Hepatocyte (in vitro differentiated cells): ENCODE measurements at regions not wholly inside any gene's neighbourhood (a gene's known extent, or its start where the extent isn't known, plus 50 kb on each side); places are given as distances from the start of the nearest gene placed in this dataset.

Source experiments
- CTCF ChIP-seq: fragments of 200-600 bp; sonication (generic); IDR thresholded peaks from 2 replicates; pipeline ENCODE4 v1.5.1; 2016; ENCODE audit warnings: antibody characterized with exemption, mild to moderate bottlenecking; ENCODE audit not compliant: poor library complexity
- EZH2 ChIP-seq: fragments of 200-600 bp; sonication (generic); IDR thresholded peaks from 2 replicates; pipeline ENCODE4 v1.6.1; 2016; ENCODE audit warnings: antibody characterized with exemption, mild to moderate bottlenecking, borderline replicate concordance
- EZH2phosphoT487 ChIP-seq: fragments of 200-600 bp; sonication (generic); IDR thresholded peaks from one replicate; pipeline ENCODE4 v1.6.1; 2018; ENCODE audit warnings: antibody characterized with exemption, mild to moderate bottlenecking, low read depth, moderate library complexity; ENCODE audit not compliant: unreplicated experiment, severe bottlenecking

- no peak for TF ChIP-seq EZH2
- no peak for TF ChIP-seq CTCF
- TF ChIP-seq EZH2phosphoT487, result no peak
Measured at GRCh38 chr1:29892247-29892646, 655.9 kb downstream of the PTPRU start.
